Astrocyte (in vitro differentiated cells and primary cell): ENCODE measurements at regions not wholly inside any gene's neighbourhood (a gene's known extent, or its start where the extent isn't known, plus 50 kb on each side); places are given as distances from the start of the nearest gene placed in this dataset.

Source experiments
- DNase-seq: peaks from one replicate; pipeline ENCODE4 v3.0.0-alpha.2; 2010; ENCODE audit warnings: low read depth
- FAIRE-seq: peaks from 2 replicates; lab custom pipeline; 2011; peaks lifted over from hg19 to GRCh38; lab: Jason Lieb, UNC
- H2AFZ ChIP-seq: 2 replicates; pipeline ENCODE4 v1.6.0; 2012; ENCODE audit warnings: low read depth, low read length, inconsistent platforms
- H3K27ac ChIP-seq: 2 replicates; pipeline ENCODE4 v1.5.1; 2011; ENCODE audit warnings: low read depth, low read length, inconsistent platforms
- H3K27me3 ChIP-seq: 2 replicates; pipeline ENCODE4 v1.6.0; 2011; ENCODE audit warnings: low read length, inconsistent platforms; ENCODE audit not compliant: insufficient read depth
- H3K36me3 ChIP-seq: 2 replicates; pipeline ENCODE4 v1.5.1; 2011; ENCODE audit warnings: low read length, inconsistent platforms; ENCODE audit not compliant: insufficient read depth
- H3K4me1 ChIP-seq: 2 replicates; pipeline ENCODE4 v1.5.1; 2011; ENCODE audit warnings: low read length, inconsistent platforms; ENCODE audit not compliant: insufficient read depth
- H3K4me2 ChIP-seq: 2 replicates; pipeline ENCODE4 v1.6.0; 2012; ENCODE audit warnings: low read length, inconsistent platforms
- H3K4me3 ChIP-seq: 2 replicates; pipeline ENCODE4 v1.5.1; 2011; ENCODE audit warnings: low read depth, mild to moderate bottlenecking, low read length, inconsistent platforms; ENCODE audit not compliant: insufficient read depth
- H3K79me2 ChIP-seq: 2 replicates; pipeline ENCODE4 v1.6.0; 2012; ENCODE audit warnings: mild to moderate bottlenecking, low read length, inconsistent platforms; ENCODE audit not compliant: insufficient read depth
- H3K9ac ChIP-seq: 2 replicates; pipeline ENCODE4 v1.6.0; 2012; ENCODE audit warnings: mild to moderate bottlenecking, low read length, inconsistent platforms
- H3K9me3 ChIP-seq: 2 replicates; pipeline ENCODE4 v1.5.1; 2012; ENCODE audit warnings: low read depth, mild to moderate bottlenecking, low read length, inconsistent platforms; ENCODE audit not compliant: insufficient read depth
- H4K20me1 ChIP-seq: 2 replicates; pipeline ENCODE4 v1.6.0; 2012; ENCODE audit warnings: low read length, inconsistent platforms; ENCODE audit not compliant: insufficient read depth
- H3K27ac Mint-ChIP-seq: one replicate; pipeline ENCODE4 v1.8.0; 2021; ENCODE audit warnings: mild to moderate bottlenecking, mixed read lengths; ENCODE audit not compliant: unreplicated experiment
- H3K27me3 Mint-ChIP-seq: one replicate; pipeline ENCODE4 v1.8.0; 2021; ENCODE audit warnings: low read depth, mixed read lengths; ENCODE audit not compliant: unreplicated experiment
- H3K36me3 Mint-ChIP-seq: one replicate; pipeline ENCODE4 v1.8.0; 2021; ENCODE audit warnings: low read depth, mixed read lengths; ENCODE audit not compliant: unreplicated experiment
- H3K4me1 Mint-ChIP-seq: one replicate; pipeline ENCODE4 v1.8.0; 2021; ENCODE audit warnings: low read depth, mixed read lengths; ENCODE audit not compliant: unreplicated experiment
- H3K4me3 Mint-ChIP-seq: one replicate; pipeline ENCODE4 v1.8.0; 2021; ENCODE audit warnings: mild to moderate bottlenecking, moderate library complexity, mixed read lengths; ENCODE audit not compliant: unreplicated experiment
- H3K9me3 Mint-ChIP-seq: one replicate; pipeline ENCODE4 v1.8.0; 2021; ENCODE audit warnings: mild to moderate bottlenecking, mixed read lengths; ENCODE audit not compliant: unreplicated experiment
- CTCF ChIP-seq: IDR thresholded peaks from 2 replicates; pipeline ENCODE4 v1.5.1; 2011; ENCODE audit warnings: low read depth, mild to moderate bottlenecking, inconsistent platforms, low read length, moderate library complexity; ENCODE audit not compliant: insufficient read depth
- EZH2 ChIP-seq: IDR thresholded peaks from 2 replicates; pipeline ENCODE4 v1.6.1; 2012; ENCODE audit warnings: mild to moderate bottlenecking, low read length, inconsistent platforms; ENCODE audit not compliant: insufficient read depth

GRCh38 chr15:37574985-37575384, 359.5 kb upstream of the TMCO5A start:
- Histone ChIP-seq H3K27ac (no peak overlapping the region), H3K9me3 (no peaks in the 10 kb centered on the region), H4K20me1 (no peaks in the 10 kb centered on the region), H3K4me2 (no peak overlapping the region), H3K4me3 (no peak overlapping the region), H3K36me3 (no peaks in the 10 kb centered on the region), H2AFZ (no peak overlapping the region), H3K79me2 (no peaks in the 10 kb centered on the region), H3K27me3 (no peaks in the 10 kb centered on the region), H3K4me1 (no peaks in the 10 kb centered on the region), H3K9ac (no peak overlapping the region)
- Mint-ChIP-seq H3K27me3 (no peaks in the 10 kb centered on the region), H3K4me1 (peaks cover 3% of the 10 kb centered on the region), H3K27ac (no peak overlapping the region), H3K4me3 (no peak overlapping the region), H3K9me3 (peaks cover 2% of the 10 kb centered on the region), H3K36me3 (no peaks in the 10 kb centered on the region)
- FAIRE-seq (no peak), DNase-seq (peak; percentile 0)
- no peak for TF ChIP-seq CTCF
- no peak for TF ChIP-seq EZH2

GRCh38 chr15:37576952-37577351, 357.5 kb upstream of the TMCO5A start:
- no peaks in the 10 kb centered on the region for H4K20me1 ChIP-seq

More at GRCh38 chr15:37576952-37577351, 357.5 kb upstream of the TMCO5A start:
- Histone ChIP-seq H3K36me3 (no peaks in the 10 kb centered on the region), H3K27me3 (no peaks in the 10 kb centered on the region), H2AFZ (no peak overlapping the region), H3K4me3 (no peak overlapping the region), H3K79me2 (no peaks in the 10 kb centered on the region), H3K4me2 (no peak overlapping the region), H3K27ac (no peak overlapping the region), H3K4me1 (no peaks in the 10 kb centered on the region), H3K9me3 (no peaks in the 10 kb centered on the region), H3K9ac (no peak overlapping the region)
- Mint-ChIP-seq H3K9me3 (peaks cover 2% of the 10 kb centered on the region), H3K27me3 (no peaks in the 10 kb centered on the region), H3K36me3 (no peaks in the 10 kb centered on the region), H3K4me1 (peaks cover 3% of the 10 kb centered on the region), H3K4me3 (no peak overlapping the region), H3K27ac (no peak overlapping the region)
- no peak for FAIRE-seq
- TF ChIP-seq CTCF (no peak), EZH2 (no peak)
- DNase-seq, result no peak
